GM10266 (cell line): ENCODE measurements at regions not wholly inside any gene's neighbourhood (a gene's known extent, or its start where the extent isn't known, plus 50 kb on each side); places are given as distances from the start of the nearest gene placed in this dataset.

Experiments
- DNase-seq: peaks from one replicate; pipeline ENCODE4 v3.0.0; 2012; ENCODE audit errors: extremely low spot score
- TF ChIP-seq, protein P1 (sequence below): IDR thresholded peaks from 2 replicates; pipeline ENCODE4 v1.5.1; 2012; ENCODE audit warnings: mild to moderate bottlenecking, low read depth; ENCODE audit not compliant: control insufficient read depth, insufficient read depth; ENCODE audit errors: missing control alignments

- no peak for DNase-seq
- TF ChIP-seq, protein P1, sequence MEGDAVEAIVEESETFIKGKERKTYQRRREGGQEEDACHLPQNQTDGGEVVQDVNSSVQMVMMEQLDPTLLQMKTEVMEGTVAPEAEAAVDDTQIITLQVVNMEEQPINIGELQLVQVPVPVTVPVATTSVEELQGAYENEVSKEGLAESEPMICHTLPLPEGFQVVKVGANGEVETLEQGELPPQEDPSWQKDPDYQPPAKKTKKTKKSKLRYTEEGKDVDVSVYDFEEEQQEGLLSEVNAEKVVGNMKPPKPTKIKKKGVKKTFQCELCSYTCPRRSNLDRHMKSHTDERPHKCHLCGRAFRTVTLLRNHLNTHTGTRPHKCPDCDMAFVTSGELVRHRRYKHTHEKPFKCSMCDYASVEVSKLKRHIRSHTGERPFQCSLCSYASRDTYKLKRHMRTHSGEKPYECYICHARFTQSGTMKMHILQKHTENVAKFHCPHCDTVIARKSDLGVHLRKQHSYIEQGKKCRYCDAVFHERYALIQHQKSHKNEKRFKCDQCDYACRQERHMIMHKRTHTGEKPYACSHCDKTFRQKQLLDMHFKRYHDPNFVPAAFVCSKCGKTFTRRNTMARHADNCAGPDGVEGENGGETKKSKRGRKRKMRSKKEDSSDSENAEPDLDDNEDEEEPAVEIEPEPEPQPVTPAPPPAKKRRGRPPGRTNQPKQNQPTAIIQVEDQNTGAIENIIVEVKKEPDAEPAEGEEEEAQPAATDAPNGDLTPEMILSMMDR: no peak
Measured at GRCh38 chr2:234790380-234790779, 161.4 kb upstream of the SH3BP4 start.

DNA sequence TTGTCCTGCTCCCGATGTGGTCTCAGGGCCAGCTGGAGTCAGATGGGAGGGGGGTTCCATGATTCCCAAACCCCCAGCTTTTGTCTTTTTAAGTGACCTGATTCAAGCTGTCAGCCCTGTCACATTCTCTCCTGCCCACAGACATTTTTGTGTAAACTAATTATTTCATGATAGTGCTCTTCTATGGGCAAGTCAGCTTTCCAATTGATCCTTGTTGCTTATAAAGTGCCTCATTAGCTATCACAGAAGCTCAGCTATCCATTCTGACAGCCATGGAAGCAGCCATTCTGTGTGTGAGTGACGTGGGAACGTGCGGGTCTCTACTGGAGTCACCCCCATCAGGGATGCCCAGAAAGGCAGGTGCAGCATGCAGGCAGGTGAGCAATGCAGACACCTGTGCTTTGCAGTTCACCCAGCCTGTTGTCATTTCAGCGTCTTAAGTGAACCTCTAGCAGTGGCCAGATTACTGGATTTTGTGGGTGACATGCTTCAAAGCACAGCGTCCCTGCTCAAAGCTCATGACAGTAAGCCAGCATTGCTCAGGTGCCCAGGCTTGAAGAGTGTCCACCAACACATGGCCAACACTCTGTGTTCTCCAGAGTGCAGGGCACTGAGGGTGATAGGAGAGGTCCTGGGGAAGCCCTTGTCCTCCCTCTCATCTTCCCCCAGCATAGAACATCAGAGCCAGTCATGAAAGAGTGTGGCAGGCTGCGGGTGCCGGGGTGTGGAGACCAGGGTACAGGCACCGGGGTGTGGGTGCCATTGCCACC lies 162.1 kb upstream of the SH3BP4 start:
- DNase-seq: no peak
- TF ChIP-seq, protein P1: no peak

- no peak for DNase-seq
- TF ChIP-seq, protein P1: no peak
Measured at GRCh38 chr2:234788841-234789240, 163.0 kb upstream of the SH3BP4 start.

- no peak for DNase-seq
- TF ChIP-seq, protein P1: no peak
Measured at GRCh38 chr2:234788381-234788780, 163.4 kb upstream of the SH3BP4 start.

GRCh38 chr2:234787114-234787513 lies 164.7 kb upstream of the SH3BP4 start:
- TF ChIP-seq, protein P1: no peak
- DNase-seq: no peak

- TF ChIP-seq, protein P1: no peak
- DNase-seq: no peak
Measured at GRCh38 chr2:234773764-234774409, 177.9 kb upstream of the SH3BP4 start.

GRCh38 chr2:234773129-234773528 lies 178.7 kb upstream of the SH3BP4 start:
- TF ChIP-seq, protein P1: no peak
- no peak for DNase-seq
